IMR-90 (cell line): ENCODE measurements at regions not wholly inside any gene's neighbourhood (a gene's known extent, or its start where the extent isn't known, plus 50 kb on each side); places are given as distances from the start of the nearest gene placed in this dataset.

Source experiments
- ATAC-seq: fragments of 200-7000 bp; cut with Tn5 transposase; 2 replicates; pipeline ENCODE4 v1.9.1; 2020; ENCODE audit warnings: low read depth, mild to moderate bottlenecking, moderate library complexity
- BruUV-seq: library from RNA; stranded (reverse); fragments of 400-500 nt; replicated peaks from 2 replicates; lab custom pipeline; 2021; lab: Mats Ljungman, UMichigan
- CTCF ChIA-PET: fragments of 300-600 bp; formaldehyde crosslinking; extraction: SDS; loops from one replicate; lab custom pipeline; 2021; ENCODE audit warnings: antibody characterized with exemption; lab: Yijun Ruan, JAX
- POLR2A ChIA-PET: fragments of 300-600 bp; sonication (Branson Sonifier 250); formaldehyde crosslinking; loops from one replicate; lab custom pipeline; 2022; ENCODE audit warnings: antibody characterized with exemption; ENCODE audit not compliant: unreplicated experiment; lab: Charles Lee
- DNase-seq: peaks from one replicate; pipeline ENCODE4 v3.0.0; 2013
- H2AFZ ChIP-seq: replicated peaks from 2 replicates; pipeline ENCODE3; 2013; ENCODE audit warnings: low read length, mild to moderate bottlenecking; ENCODE audit not compliant: poor library complexity
- H2AK5ac ChIP-seq: 2 replicates; pipeline ENCODE4 v1.6.1; 2013; ENCODE audit warnings: low read depth, low read length, inconsistent platforms
- H2AK9ac ChIP-seq: replicated peaks from 2 replicates; pipeline ENCODE3; 2013; ENCODE audit warnings: mild to moderate bottlenecking, low read depth, low read length, moderate library complexity; ENCODE audit not compliant: poor library complexity
- H2BK120ac ChIP-seq: 2 replicates; pipeline ENCODE4 v1.6.1; 2013; ENCODE audit warnings: low read depth, low read length, inconsistent platforms
- H2BK15ac ChIP-seq: 3 replicates; pipeline ENCODE4 v1.6.1; 2013; ENCODE audit warnings: low read depth, low read length, inconsistent platforms
- H2BK20ac ChIP-seq: 2 replicates; pipeline ENCODE4 v1.6.1; 2013; ENCODE audit warnings: low read depth, mild to moderate bottlenecking, inconsistent platforms, low read length, moderate library complexity
- H2BK5ac ChIP-seq: 2 replicates; pipeline ENCODE4 v1.6.1; 2013; ENCODE audit warnings: mild to moderate bottlenecking, low read depth, low read length, inconsistent platforms; ENCODE audit not compliant: poor library complexity, severe bottlenecking
- H3K14ac ChIP-seq: replicated peaks from 2 replicates; pipeline ENCODE4 v1.6.1; 2013; ENCODE audit warnings: low read depth, low read length, inconsistent platforms
- H3K18ac ChIP-seq: 2 replicates; pipeline ENCODE4 v1.6.1; 2013; ENCODE audit warnings: low read depth, low read length, control low read depth
- H3K23ac ChIP-seq: 2 replicates; pipeline ENCODE4 v1.6.1; 2013; ENCODE audit warnings: low read depth, low read length, inconsistent platforms
- H3K27ac ChIP-seq: 2 replicates; pipeline ENCODE4 v1.5.1; 2013; ENCODE audit warnings: mild to moderate bottlenecking, control low read depth, low read length; ENCODE audit not compliant: insufficient read depth
- H3K27me3 ChIP-seq: 2 replicates; pipeline ENCODE4 v1.6.1; 2013; ENCODE audit warnings: low read length; ENCODE audit not compliant: control insufficient read depth, insufficient read depth
- H3K36me3 ChIP-seq: 2 replicates; pipeline ENCODE4 v1.6.1; 2013; ENCODE audit warnings: low read length, mixed read lengths; ENCODE audit not compliant: control insufficient read depth, insufficient read depth
- H3K4ac ChIP-seq: 2 replicates; pipeline ENCODE4 v1.6.1; 2013; ENCODE audit warnings: low read depth, low read length, inconsistent platforms
- H3K4me1 ChIP-seq: 2 replicates; pipeline ENCODE4 v1.6.1; 2013; ENCODE audit warnings: low read length, mixed read lengths; ENCODE audit not compliant: control insufficient read depth, insufficient read depth
- H3K4me2 ChIP-seq: 2 replicates; pipeline ENCODE4 v1.6.1; 2013; ENCODE audit warnings: low read depth, mild to moderate bottlenecking, control low read depth, low read length, moderate library complexity
- H3K4me3 ChIP-seq: 2 replicates; pipeline ENCODE4 v1.5.1; 2013; ENCODE audit warnings: low read depth, mild to moderate bottlenecking, control low read depth, low read length, moderate library complexity; ENCODE audit not compliant: insufficient read depth
- H3K56ac ChIP-seq: 2 replicates; pipeline ENCODE4 v1.6.1; 2013; ENCODE audit warnings: low read length, inconsistent platforms; ENCODE audit not compliant: insufficient read depth; ENCODE audit errors: extremely low read depth
- H3K79me1 ChIP-seq, 2 experiments: 2 replicates each; pipeline ENCODE4 v1.6.1; 2013; ENCODE audit warnings: low read length in 2 of 2, inconsistent platforms in 1 of 2, low read depth in 1 of 2
- H3K9ac ChIP-seq: 2 replicates; pipeline ENCODE4 v1.6.1; 2013; ENCODE audit warnings: low read depth, low read length, control low read depth
- H3K9me1 ChIP-seq: 2 replicates; pipeline ENCODE4 v1.6.1; 2013; ENCODE audit warnings: low read length, inconsistent platforms; ENCODE audit not compliant: insufficient read depth
- H3K9me3 ChIP-seq: 2 replicates; pipeline ENCODE4 v1.6.1; 2013; ENCODE audit warnings: low read length; ENCODE audit not compliant: control insufficient read depth, insufficient read depth
- H4K20me1 ChIP-seq: 2 replicates; pipeline ENCODE4 v1.6.1; 2013; ENCODE audit warnings: low read length, inconsistent platforms; ENCODE audit not compliant: insufficient read depth
- H4K5ac ChIP-seq: 2 replicates; pipeline ENCODE4 v1.6.1; 2013; ENCODE audit warnings: mild to moderate bottlenecking, low read depth, low read length, control low read depth
- H4K8ac ChIP-seq, 2 experiments: 2 replicates each; pipeline ENCODE4 v1.6.1; 2013; ENCODE audit warnings: low read depth in 2 of 2, low read length in 2 of 2, control low read depth in 1 of 2, inconsistent platforms in 1 of 2
- H4K91ac ChIP-seq: 2 replicates; pipeline ENCODE4 v1.6.1; 2013; ENCODE audit warnings: low read depth, low read length, inconsistent platforms; ENCODE audit not compliant: insufficient read depth
- CHD1 ChIP-seq: IDR thresholded peaks from 2 replicates; pipeline ENCODE4 v1.6.1; 2012; ENCODE audit warnings: low read depth, low read length, improper control_type of control experiment
- FOS ChIP-seq: fragments of 150-350 bp; IDR thresholded peaks from 2 replicates; pipeline ENCODE4 v1.6.1; 2016; ENCODE audit warnings: low read depth, low read length
- MXI1 ChIP-seq: IDR thresholded peaks from 2 replicates; pipeline ENCODE4 v1.6.1; 2012; ENCODE audit warnings: low read depth, mild to moderate bottlenecking, low read length, moderate library complexity, borderline replicate concordance
- NFE2L2 ChIP-seq: fragments of 150-350 bp; IDR thresholded peaks from 2 replicates; pipeline ENCODE4 v1.6.1; 2016; ENCODE audit warnings: low read depth, mild to moderate bottlenecking, low read length
- RAD21 ChIP-seq: IDR thresholded peaks from 2 replicates; pipeline ENCODE4 v1.6.1; 2012; ENCODE audit warnings: low read length, improper control_type of control experiment
- RCOR1 ChIP-seq: IDR thresholded peaks from 2 replicates; pipeline ENCODE4 v1.6.1; 2012; ENCODE audit warnings: mild to moderate bottlenecking, low read length, improper control_type of control experiment; ENCODE audit not compliant: insufficient replicate concordance
- SMC3 ChIP-seq: fragments of 150-350 bp; IDR thresholded peaks from 2 replicates; pipeline ENCODE4 v1.6.1; 2016; ENCODE audit warnings: low read depth, mild to moderate bottlenecking, antibody characterized with exemption, low read length, moderate library complexity
- WGBS, 2 experiments: methylation state at CpG; one replicate each; pipeline versions ENCODE4 v1.1.5 to v1.1.7; 2013; ENCODE audit warnings: missing lambda C conversion rate in 2 of 2; ENCODE audit not compliant: insufficient read length in 1 of 2; ENCODE audit errors: extremely low coverage in 2 of 2; 5-methylcytosine and 5-hydroxymethylcytosine counted together
- dilution Hi-C: fragments of 300-500 bp; cut with HindIII; formaldehyde crosslinking; loops from one replicate; pipeline ENCODE4 v1.14.3; 2018; ENCODE audit warnings: low sequenced_read_pairs; ENCODE audit not compliant: unreplicated experiment
- in situ Hi-C: fragments of 300-500 bp; cut with MboI; formaldehyde crosslinking; loops from 3 replicates; pipeline ENCODE4 v1.14.3; 2019; ENCODE audit warnings: low sequenced_read_pairs, inconsistent platforms, mixed read lengths
- intact Hi-C: fragments of 100-400 bp; cut with micrococcal nuclease; formaldehyde crosslinking; loops from 2 replicates; pipeline ENCODE4 v1.10.0; 2022
- TF ChIP-seq, protein P1 (sequence below): conservative IDR thresholded peaks from 2 replicates; pipeline ENCODE4 v1.5.1; 2012; ENCODE audit warnings: mild to moderate bottlenecking, low read depth, low read length, improper control_type of control experiment
- TF ChIP-seq, protein P2 (sequence below): fragments of 150-350 bp; IDR thresholded peaks from 2 replicates; pipeline ENCODE4 v1.6.1; 2017; ENCODE audit warnings: mild to moderate bottlenecking, antibody characterized with exemption, low read length, low read depth
- TF ChIP-seq, protein P3 (sequence below): fragments of 150-350 bp; IDR thresholded peaks from 2 replicates; pipeline ENCODE4 v1.6.1; 2016; ENCODE audit warnings: low read depth, mild to moderate bottlenecking, low read length, moderate library complexity, borderline replicate concordance

DNA sequence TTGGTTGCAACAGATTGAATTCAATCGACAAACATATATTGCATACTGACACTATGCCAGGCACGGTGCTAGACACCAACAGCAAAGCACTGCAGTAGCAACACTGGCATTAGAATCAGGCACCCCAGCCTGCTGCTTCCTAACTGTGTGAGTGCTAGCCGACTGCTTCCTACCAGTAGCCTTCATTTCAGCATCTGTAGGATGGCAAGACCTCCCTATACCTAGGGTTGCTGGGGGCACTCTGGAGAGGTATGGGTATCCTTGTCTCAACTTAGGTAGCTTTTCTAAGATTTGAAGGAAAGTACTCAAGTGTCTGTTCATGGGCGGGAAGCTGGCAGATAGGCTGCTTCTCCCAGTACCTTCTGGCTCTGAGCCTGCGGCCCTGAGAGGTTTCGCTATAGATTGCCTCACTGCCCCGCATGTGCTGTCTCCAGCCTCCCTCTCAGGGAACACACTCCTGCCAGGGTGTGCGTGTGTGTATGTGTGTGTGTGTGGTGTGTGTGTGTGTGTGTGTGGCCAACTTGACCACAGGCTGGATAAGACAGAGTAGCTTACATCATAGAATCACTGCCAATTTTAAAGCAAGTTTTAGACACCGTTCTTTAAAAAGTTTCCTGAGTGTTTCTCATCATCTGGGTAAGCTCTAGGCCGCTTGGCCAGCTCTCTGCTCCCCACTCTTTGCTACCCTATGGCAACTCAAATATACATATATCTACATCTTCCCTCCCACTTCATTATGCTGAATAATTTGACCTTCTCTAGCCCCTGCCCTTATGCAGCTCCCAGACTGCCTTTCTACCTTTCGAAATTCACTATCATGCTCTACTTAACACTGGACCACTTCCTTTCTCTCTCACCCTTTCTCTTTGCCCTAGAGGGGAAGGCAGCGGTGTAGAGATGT is 97.0 kb upstream of the PJA1 start:
- DNase-seq (peak; percentile 10), ATAC-seq (no peak)
- H3K4me1 ChIP-seq, result no peaks in the 10 kb centered on the region
- no peak overlapping the region for H2BK20ac ChIP-seq
- H3K4me3 ChIP-seq, result no peak overlapping the region
- no peak overlapping the region for H3K27ac ChIP-seq
- no peak overlapping the region for H3K18ac ChIP-seq
- no peak overlapping the region for H2BK120ac ChIP-seq
- TF ChIP-seq RCOR1 (no peak), RAD21 (no peak), MXI1 (no peak), NFE2L2 (no peak), SMC3 (no peak), CHD1 (no peak), FOS (no peak)
- TF ChIP-seq, protein P1, sequence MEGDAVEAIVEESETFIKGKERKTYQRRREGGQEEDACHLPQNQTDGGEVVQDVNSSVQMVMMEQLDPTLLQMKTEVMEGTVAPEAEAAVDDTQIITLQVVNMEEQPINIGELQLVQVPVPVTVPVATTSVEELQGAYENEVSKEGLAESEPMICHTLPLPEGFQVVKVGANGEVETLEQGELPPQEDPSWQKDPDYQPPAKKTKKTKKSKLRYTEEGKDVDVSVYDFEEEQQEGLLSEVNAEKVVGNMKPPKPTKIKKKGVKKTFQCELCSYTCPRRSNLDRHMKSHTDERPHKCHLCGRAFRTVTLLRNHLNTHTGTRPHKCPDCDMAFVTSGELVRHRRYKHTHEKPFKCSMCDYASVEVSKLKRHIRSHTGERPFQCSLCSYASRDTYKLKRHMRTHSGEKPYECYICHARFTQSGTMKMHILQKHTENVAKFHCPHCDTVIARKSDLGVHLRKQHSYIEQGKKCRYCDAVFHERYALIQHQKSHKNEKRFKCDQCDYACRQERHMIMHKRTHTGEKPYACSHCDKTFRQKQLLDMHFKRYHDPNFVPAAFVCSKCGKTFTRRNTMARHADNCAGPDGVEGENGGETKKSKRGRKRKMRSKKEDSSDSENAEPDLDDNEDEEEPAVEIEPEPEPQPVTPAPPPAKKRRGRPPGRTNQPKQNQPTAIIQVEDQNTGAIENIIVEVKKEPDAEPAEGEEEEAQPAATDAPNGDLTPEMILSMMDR, result no peak
- TF ChIP-seq, protein P2, sequence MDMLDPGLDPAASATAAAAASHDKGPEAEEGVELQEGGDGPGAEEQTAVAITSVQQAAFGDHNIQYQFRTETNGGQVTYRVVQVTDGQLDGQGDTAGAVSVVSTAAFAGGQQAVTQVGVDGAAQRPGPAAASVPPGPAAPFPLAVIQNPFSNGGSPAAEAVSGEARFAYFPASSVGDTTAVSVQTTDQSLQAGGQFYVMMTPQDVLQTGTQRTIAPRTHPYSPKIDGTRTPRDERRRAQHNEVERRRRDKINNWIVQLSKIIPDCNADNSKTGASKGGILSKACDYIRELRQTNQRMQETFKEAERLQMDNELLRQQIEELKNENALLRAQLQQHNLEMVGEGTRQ, result no peak
- TF ChIP-seq, protein P3, sequence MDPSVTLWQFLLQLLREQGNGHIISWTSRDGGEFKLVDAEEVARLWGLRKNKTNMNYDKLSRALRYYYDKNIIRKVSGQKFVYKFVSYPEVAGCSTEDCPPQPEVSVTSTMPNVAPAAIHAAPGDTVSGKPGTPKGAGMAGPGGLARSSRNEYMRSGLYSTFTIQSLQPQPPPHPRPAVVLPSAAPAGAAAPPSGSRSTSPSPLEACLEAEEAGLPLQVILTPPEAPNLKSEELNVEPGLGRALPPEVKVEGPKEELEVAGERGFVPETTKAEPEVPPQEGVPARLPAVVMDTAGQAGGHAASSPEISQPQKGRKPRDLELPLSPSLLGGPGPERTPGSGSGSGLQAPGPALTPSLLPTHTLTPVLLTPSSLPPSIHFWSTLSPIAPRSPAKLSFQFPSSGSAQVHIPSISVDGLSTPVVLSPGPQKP, result no peak
- no peak overlapping the region for H4K91ac ChIP-seq
- H3K9me1 ChIP-seq, result peaks cover 7% of the 10 kb centered on the region; the same call in 1 of the 2 replicates
- 0 out of 2 replicates have a peak, but pooled peaks cover 5% of the 10 kb centered on the region for H4K20me1 ChIP-seq
- in situ Hi-C loops (no loop called here), dilution Hi-C loops (no loop called here), intact Hi-C loops (no loop called here)
- no peak overlapping the region; the same call in 1 of the 2 replicates for H3K4me2 ChIP-seq
- H2BK15ac ChIP-seq, result no peak overlapping the region
- WGBS, 2 experiments, result 61% methylated on average over 5 of the region's 12 CpGs; no CpG with 5 or more reads in 1 of the 2 experiments
- H2AK5ac ChIP-seq, result no peak overlapping the region
- no peak overlapping the region for H3K14ac ChIP-seq
- H3K27me3 ChIP-seq, result peaks cover 59% of the 10 kb centered on the region
- H3K9me3 ChIP-seq, result no peaks in the 10 kb centered on the region
- H3K9ac ChIP-seq, result no peak overlapping the region
- peak overlapping the region; percentile 18 for H2AK9ac ChIP-seq
- H3K36me3 ChIP-seq, result no peaks in the 10 kb centered on the region
- H2BK5ac ChIP-seq, result no peak overlapping the region
- BruUV-seq, result no TSS peak
- H3K4ac ChIP-seq, result no peak overlapping the region
- H3K56ac ChIP-seq, result no peak overlapping the region
- ChIA-PET POLR2A (no interaction called here), CTCF (no interaction called here)
- H3K79me1 ChIP-seq, result no peaks in the 10 kb centered on the region
- no peak overlapping the region for H2AFZ ChIP-seq
- no peak overlapping the region for H4K5ac ChIP-seq
- H4K8ac ChIP-seq, result no peak overlapping the region
- H3K23ac ChIP-seq, result no peak overlapping the region
